Mesenchymal stem cell (in vitro differentiated cells and primary cell): ENCODE measurements at regions not wholly inside any gene's neighbourhood (a gene's known extent, or its start where the extent isn't known, plus 50 kb on each side); places are given as distances from the start of the nearest gene placed in this dataset.

Experiments used
- DNase-seq: peaks from one replicate; pipeline ENCODE4 v3.0.0-alpha.2; 2013
- H2AFZ ChIP-seq: one replicate; pipeline ENCODE4 v1.6.1; 2013; ENCODE audit warnings: low read depth, mild to moderate bottlenecking, control low read depth, inconsistent platforms, low read length, moderate library complexity
- H2AK5ac ChIP-seq: 2 replicates; pipeline ENCODE4 v1.6.1; 2013; ENCODE audit warnings: low read length, moderate library complexity, mild to moderate bottlenecking, inconsistent platforms; ENCODE audit not compliant: severe bottlenecking
- H2BK120ac ChIP-seq: one replicate; pipeline ENCODE4 v1.6.1; 2013; ENCODE audit warnings: low read depth, mild to moderate bottlenecking, inconsistent platforms, low read length, moderate library complexity
- H2BK12ac ChIP-seq, 2 experiments: one replicate each; pipeline ENCODE4 v1.6.1; 2013; ENCODE audit warnings: inconsistent platforms in 2 of 2, low read length in 2 of 2, mild to moderate bottlenecking in 2 of 2, moderate library complexity in 2 of 2, control low read depth in 1 of 2
- H2BK15ac ChIP-seq: one replicate; pipeline ENCODE4 v1.6.1; 2013; ENCODE audit warnings: mild to moderate bottlenecking, low read depth, inconsistent platforms; ENCODE audit not compliant: poor library complexity, severe bottlenecking
- H2BK5ac ChIP-seq: 2 replicates; pipeline ENCODE4 v1.6.1; 2013; ENCODE audit warnings: low read depth, mild to moderate bottlenecking, low read length, control low read depth, inconsistent platforms; ENCODE audit not compliant: poor library complexity, severe bottlenecking
- H3K14ac ChIP-seq, 2 experiments: one replicate each; pipeline ENCODE4 v1.6.1; 2013; ENCODE audit warnings: inconsistent platforms in 2 of 2, low read length in 2 of 2, control low read depth in 1 of 2, mild to moderate bottlenecking in 1 of 2, moderate library complexity in 1 of 2
- H3K18ac ChIP-seq, 2 experiments: one replicate each; pipeline ENCODE4 v1.6.1; 2013; ENCODE audit warnings: inconsistent platforms in 2 of 2, low read length in 2 of 2, control low read depth in 1 of 2, low read depth in 1 of 2, mild to moderate bottlenecking in 1 of 2
- H3K23ac ChIP-seq, 2 experiments: one replicate each; pipeline ENCODE4 v1.6.1; 2013; ENCODE audit warnings: inconsistent platforms in 2 of 2, low read length in 2 of 2, mild to moderate bottlenecking in 2 of 2, moderate library complexity in 2 of 2, control low read depth in 1 of 2
- H3K27ac ChIP-seq: 2 replicates; pipeline ENCODE4 v1.5.1; 2013; ENCODE audit warnings: mild to moderate bottlenecking, moderate library complexity, low read length, control low read depth, inconsistent platforms; ENCODE audit not compliant: poor library complexity, severe bottlenecking
- H3K27me3 ChIP-seq, 2 experiments: 2 replicates each; pipeline versions ENCODE4 v1.6.1 to v1.7.0; 2013; ENCODE audit warnings: low read length in 2 of 2, mild to moderate bottlenecking in 2 of 2, moderate library complexity in 2 of 2, control low read depth in 1 of 2, inconsistent platforms in 1 of 2; ENCODE audit not compliant: control insufficient read depth in 1 of 2, insufficient read depth in 1 of 2
- H3K36me3 ChIP-seq, 2 experiments: 2 replicates each; pipeline versions ENCODE4 v1.6.1 to v1.7.0; 2013; ENCODE audit warnings: low read length in 2 of 2, control low read depth in 1 of 2, inconsistent platforms in 1 of 2, low read depth in 1 of 2, mild to moderate bottlenecking in 1 of 2; ENCODE audit not compliant: insufficient read depth in 2 of 2, control insufficient read depth in 1 of 2
- H3K4ac ChIP-seq, 2 experiments: one replicate each; pipeline ENCODE4 v1.6.1; 2013; ENCODE audit warnings: inconsistent platforms in 2 of 2, low read length in 2 of 2, mild to moderate bottlenecking in 2 of 2, moderate library complexity in 2 of 2, control low read depth in 1 of 2, low read depth in 1 of 2
- H3K4me1 ChIP-seq: 2 replicates; pipeline ENCODE4 v1.6.1; 2013; ENCODE audit warnings: low read depth, low read length, control low read depth; ENCODE audit not compliant: control insufficient read depth, insufficient read depth
- H3K4me2 ChIP-seq: 2 replicates; pipeline ENCODE4 v1.6.1; 2013; ENCODE audit warnings: low read length, mild to moderate bottlenecking, inconsistent platforms; ENCODE audit not compliant: poor library complexity, severe bottlenecking
- H3K4me3 ChIP-seq, 2 experiments: 2 replicates each; pipeline versions ENCODE4 v1.5.1 to v1.7.0; 2013; ENCODE audit warnings: low read length in 2 of 2, mild to moderate bottlenecking in 2 of 2, control low read depth in 1 of 2, low read depth in 1 of 2; ENCODE audit not compliant: insufficient read depth in 1 of 2
- H3K79me1 ChIP-seq: replicated peaks from 2 replicates; pipeline ENCODE4 v1.6.1; 2013; ENCODE audit warnings: mild to moderate bottlenecking, control low read depth, low read length, inconsistent platforms; ENCODE audit not compliant: poor library complexity, severe bottlenecking
- H3K9ac ChIP-seq: 2 replicates; pipeline ENCODE4 v1.7.0; 2013; ENCODE audit warnings: mild to moderate bottlenecking, low read length, moderate library complexity
- H3K9me3 ChIP-seq: 2 replicates; pipeline ENCODE4 v1.7.0; 2013; ENCODE audit warnings: mild to moderate bottlenecking, low read length; ENCODE audit not compliant: control insufficient read depth
- H4K8ac ChIP-seq: one replicate; pipeline ENCODE4 v1.6.1; 2013; ENCODE audit warnings: inconsistent platforms, mild to moderate bottlenecking, low read length, moderate library complexity
- H4K91ac ChIP-seq: one replicate; pipeline ENCODE4 v1.6.1; 2013; ENCODE audit warnings: mild to moderate bottlenecking, low read length, inconsistent platforms
- WGBS: methylation state at CpG from one replicate; pipeline ENCODE4 v1.1.7; 2013; ENCODE audit warnings: mixed read lengths; 5-methylcytosine and 5-hydroxymethylcytosine counted together

DNA sequence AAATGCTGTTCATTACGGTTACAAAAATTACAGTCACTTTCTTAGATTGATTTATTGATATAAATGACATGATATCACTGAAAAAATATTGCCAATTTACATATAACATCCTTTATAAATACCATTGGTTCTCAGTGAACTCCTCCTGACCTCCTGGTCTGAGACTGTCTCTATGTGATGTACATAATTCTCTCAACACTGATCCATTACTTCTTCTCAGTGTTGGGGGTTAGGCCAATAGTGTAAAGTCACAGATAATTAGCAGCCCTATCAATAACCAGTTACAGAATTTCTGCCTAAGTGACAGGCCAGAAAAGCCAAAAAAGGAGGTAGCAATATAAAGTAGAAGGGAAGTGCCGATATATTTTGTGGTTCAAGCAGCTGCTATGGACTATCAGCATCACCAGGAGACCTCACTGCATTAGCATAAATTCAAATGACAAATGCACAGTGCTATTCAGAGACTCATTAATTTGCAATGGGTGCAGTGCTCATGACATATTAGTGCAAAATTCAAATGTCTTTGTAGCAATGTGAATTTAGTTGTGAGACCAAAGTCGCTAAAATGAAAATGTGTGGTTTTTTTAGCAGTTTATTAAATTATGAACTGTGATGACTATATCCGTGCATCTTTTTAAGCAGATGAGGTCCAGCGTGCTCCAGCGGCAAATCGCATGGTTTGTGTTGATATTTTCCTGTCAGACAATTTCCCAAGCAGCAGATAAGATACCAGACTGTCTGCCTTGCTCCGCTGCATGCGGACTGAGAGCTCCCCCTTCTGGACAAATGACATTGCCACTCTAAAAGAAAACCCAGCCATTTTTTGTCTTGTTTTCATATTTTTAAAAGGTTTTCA, 144.6 kb downstream of the CETN3 start:
- H3K14ac ChIP-seq, result no peak overlapping the region
- H2BK5ac ChIP-seq, result no peak overlapping the region
- no peak overlapping the region for H4K91ac ChIP-seq
- 14% methylated on average over 7 of the region's 9 CpGs for WGBS
- no peaks in the 10 kb centered on the region for H3K4me1 ChIP-seq
- H3K9me3 ChIP-seq, result no peaks in the 10 kb centered on the region
- no peak overlapping the region for H2AK5ac ChIP-seq
- H3K23ac ChIP-seq, result no peak overlapping the region
- H3K36me3 ChIP-seq, result no peaks in the 10 kb centered on the region
- H3K4me2 ChIP-seq, result no peak overlapping the region
- no peak overlapping the region for H3K9ac ChIP-seq
- H3K4ac ChIP-seq, result no peak overlapping the region
- no peak overlapping the region for H4K8ac ChIP-seq
- no peak overlapping the region for H3K18ac ChIP-seq
- no peaks in the 10 kb centered on the region for H3K27me3 ChIP-seq
- no peak overlapping the region for H2BK120ac ChIP-seq
- DNase-seq, result peak; percentile 72
- H3K27ac ChIP-seq, result no peak overlapping the region
- no peak overlapping the region for H3K4me3 ChIP-seq
- H3K79me1 ChIP-seq, result no peaks in the 10 kb centered on the region
- H2BK12ac ChIP-seq, result no peak overlapping the region
- no peak overlapping the region for H2BK15ac ChIP-seq
- no peak overlapping the region for H2AFZ ChIP-seq

GRCh38 chr5:90263102-90263820, 146.3 kb downstream of the CETN3 start:
- Histone ChIP-seq H4K8ac (no peak overlapping the region), H2BK5ac (no peak overlapping the region), H2BK12ac (no peak overlapping the region), H3K27ac (no peak overlapping the region), H2BK15ac (no peak overlapping the region), H3K14ac (no peak overlapping the region), H2BK120ac (no peak overlapping the region), H3K36me3 (no peaks in the 10 kb centered on the region), H3K4me1 (no peaks in the 10 kb centered on the region), H3K4ac (no peak overlapping the region), H3K9ac (no peak overlapping the region), H3K23ac (no peak overlapping the region), H2AK5ac (no peak overlapping the region), H2AFZ (no peak overlapping the region), H3K9me3 (no peaks in the 10 kb centered on the region), H3K79me1 (no peaks in the 10 kb centered on the region), H3K27me3 (no peaks in the 10 kb centered on the region), H4K91ac (no peak overlapping the region), H3K4me2 (no peak overlapping the region), H3K4me3 (no peak overlapping the region), H3K18ac (no peak overlapping the region)
- DNase-seq, result no peak
- 79% methylated on average over 12 of the region's 12 CpGs for WGBS

DNA sequence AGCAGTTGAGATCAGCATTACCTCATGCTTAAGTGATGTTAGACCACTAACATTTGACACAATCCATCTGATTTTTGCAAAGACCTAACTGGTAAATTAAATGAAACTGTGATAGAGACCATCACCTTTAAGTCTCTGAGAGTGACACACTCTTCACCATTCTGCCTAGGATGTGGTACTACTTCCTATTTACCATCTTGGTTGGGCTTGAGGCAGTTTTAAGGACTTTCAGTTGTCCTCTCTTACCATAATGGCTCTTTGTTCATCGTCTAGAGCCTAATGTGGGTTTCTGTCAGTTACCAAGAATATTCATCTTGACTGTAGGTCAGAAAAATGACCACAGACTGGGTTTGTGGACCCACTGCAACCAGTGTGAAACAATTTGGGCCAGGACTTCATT, 158.1 kb downstream of the CETN3 start:
- Histone ChIP-seq H3K9me3 (no peaks in the 10 kb centered on the region), H3K4me2 (no peak overlapping the region), H4K91ac (no peak overlapping the region), H3K14ac (no peak overlapping the region), H2AK5ac (no peak overlapping the region), H3K27me3 (peaks cover 0 to 13% of the 10 kb centered on the region in 2 experiments), H2BK12ac (no peak overlapping the region), H3K36me3 (no peaks in the 10 kb centered on the region), H2BK15ac (no peak overlapping the region), H4K8ac (no peak overlapping the region), H3K23ac (no peak overlapping the region), H3K79me1 (no peaks in the 10 kb centered on the region), H3K4ac (no peak overlapping the region), H3K27ac (no peak overlapping the region), H2BK120ac (no peak overlapping the region), H2AFZ (no peak overlapping the region), H3K18ac (no peak overlapping the region), H3K4me3 (no peak overlapping the region), H3K9ac (no peak overlapping the region), H2BK5ac (no peak overlapping the region), H3K4me1 (no peaks in the 10 kb centered on the region)
- 100% methylated on average over 1 of the region's 1 CpG for WGBS
- no peak for DNase-seq

DNA sequence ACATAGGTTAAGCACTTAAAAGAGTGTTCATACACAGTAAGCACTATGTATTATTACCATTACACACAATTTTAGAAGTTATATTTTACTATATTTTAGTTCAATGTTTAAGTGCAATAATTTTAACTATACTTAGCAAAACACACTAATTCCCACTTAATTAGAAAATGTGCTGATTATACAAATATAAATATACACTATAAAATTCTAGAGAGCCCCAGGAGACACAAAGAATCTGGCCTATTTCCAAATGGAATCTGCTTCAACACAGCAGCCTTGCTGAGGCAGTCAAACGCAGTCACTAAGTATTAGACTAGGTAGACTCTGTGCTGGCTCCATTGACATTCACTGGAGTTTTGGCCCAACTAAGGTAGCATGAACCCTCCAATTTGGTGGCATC, 160.9 kb downstream of the CETN3 start:
- Histone ChIP-seq H3K9me3 (no peaks in the 10 kb centered on the region), H3K4me1 (no peaks in the 10 kb centered on the region), H3K36me3 (no peaks in the 10 kb centered on the region), H4K8ac (no peak overlapping the region), H2BK5ac (no peak overlapping the region), H3K27ac (no peak overlapping the region), H3K27me3 (peaks cover 0 to 10% of the 10 kb centered on the region in 2 experiments), H2BK15ac (no peak overlapping the region), H3K18ac (no peak overlapping the region), H2AK5ac (no peak overlapping the region), H3K4ac (no peak overlapping the region), H3K4me3 (no peak overlapping the region), H3K79me1 (no peaks in the 10 kb centered on the region), H3K4me2 (no peak overlapping the region), H2BK120ac (no peak overlapping the region), H3K23ac (no peak overlapping the region), H3K14ac (no peak overlapping the region), H4K91ac (no peak overlapping the region), H2BK12ac (no peak overlapping the region), H2AFZ (no peak overlapping the region), H3K9ac (no peak overlapping the region)
- WGBS, result 93% methylated on average over 1 of the region's 1 CpG
- DNase-seq, result no peak
